Lower leg skin (tissue), 3 donors: ENCODE measurements at regions not wholly inside any gene's neighbourhood (a gene's known extent, or its start where the extent isn't known, plus 50 kb on each side); places are given as distances from the start of the nearest gene placed in this dataset.

Experiments
- CTCF ChIP-seq, 3 donors: fragments of 450-650 bp; IDR thresholded peaks; one replicate each; pipeline ENCODE4 v1.5.1; 2016; ENCODE audit warnings: antibody characterized with exemption in 3 of 3, mild to moderate bottlenecking in 3 of 3, moderate library complexity in 2 of 3
- POLR2A ChIP-seq, 2 donors: fragments of 450-650 bp; IDR thresholded peaks; one replicate each; pipeline ENCODE4 v1.6.1; 2016 to 2017; ENCODE audit warnings: antibody characterized with exemption in 2 of 2, mild to moderate bottlenecking in 1 of 2, moderate library complexity in 1 of 2

- no peak for TF ChIP-seq CTCF (IDR thresholded peaks at IDR 0.05)
- no peak for TF ChIP-seq POLR2A (IDR thresholded peaks at IDR 0.05)
These were observed 168.6 kb upstream of the PDE3A start for GRCh38 chr12:20199780-20200179.
